Psoas muscle (tissue), 7 donors: ENCODE measurements at regions not wholly inside any gene's neighbourhood (a gene's known extent, or its start where the extent isn't known, plus 50 kb on each side); places are given as distances from the start of the nearest gene placed in this dataset.

ENCODE experiments used
- ATAC-seq, 4 donors: fragments of 200-7000 bp; cut with Tn5 transposase; one replicate each; pipeline ENCODE4 v1.9.1; 2020; ENCODE audit warnings: moderate library complexity in 3 of 4, mild to moderate bottlenecking in 2 of 4
- DNase-seq, 2 donors: peaks; one replicate each; pipeline ENCODE4 v3.0.0-alpha.2; 2020
- H3K27ac ChIP-seq: fragments of 200-600 bp; one replicate; pipeline ENCODE4 v1.8.0; 2022
- H3K27me3 ChIP-seq, 3 donors: fragments of 200-600 bp in 1 of 3; one replicate each; pipeline versions ENCODE4 v1.6.1 to v1.8.0; 2013 to 2022; ENCODE audit warnings: low read length in 2 of 3, mild to moderate bottlenecking in 2 of 3, moderate library complexity in 1 of 3; ENCODE audit not compliant: insufficient read depth in 3 of 3
- H3K36me3 ChIP-seq, 2 donors: fragments of 200-600 bp in 1 of 2; one replicate each; pipeline versions ENCODE4 v1.6.1 to v1.8.0; 2013 to 2022; ENCODE audit warnings: low read depth in 1 of 2, mild to moderate bottlenecking in 1 of 2, moderate library complexity in 1 of 2; ENCODE audit not compliant: insufficient read depth in 1 of 2
- H3K4me1 ChIP-seq: fragments of 200-600 bp; one replicate; pipeline ENCODE4 v1.8.0; 2022
- H3K4me3 ChIP-seq: fragments of 200-600 bp; one replicate; pipeline ENCODE4 v1.8.0; 2022; ENCODE audit warnings: mild to moderate bottlenecking
- H3K9me3 ChIP-seq: fragments of 200-600 bp; one replicate; pipeline ENCODE4 v1.8.0; 2022
- WGBS, 3 donors: extraction: QIAGEN DNeasy Blood & Tissue Kit; methylation state at CpG; one replicate each; pipeline versions ENCODE4 v1.1.6 to v1.1.7; 2013; 5-methylcytosine and 5-hydroxymethylcytosine counted together
- intact Hi-C, 2 donors: fragments of 100-400 bp; cut with DNase I; formaldehyde crosslinking; loops; one replicate each; pipeline versions ENCODE4 v1.11.0 to v1.14.2; 2022
- TF ChIP-seq, protein P1 (sequence below): fragments of 200-600 bp; IDR thresholded peaks from one replicate; pipeline ENCODE4 v1.8.0; 2022; ENCODE audit warnings: antibody characterized with exemption
- donor health status: healthy with polysubstance abuse.
- donor health status: DM: no; HTN: no; CAD: no; lungs with moderate emphysema.
- donor health status: Bipolar disorder and iron deficiency.
- donor health status: healthy.
- donor health status: DM: yes; HTN: yes; CAD: no.
- donor health status: DM: no; HTN: no; CAD: no.
- donor health status: DM: yes; HTN: yes; CAD: no.

DNA sequence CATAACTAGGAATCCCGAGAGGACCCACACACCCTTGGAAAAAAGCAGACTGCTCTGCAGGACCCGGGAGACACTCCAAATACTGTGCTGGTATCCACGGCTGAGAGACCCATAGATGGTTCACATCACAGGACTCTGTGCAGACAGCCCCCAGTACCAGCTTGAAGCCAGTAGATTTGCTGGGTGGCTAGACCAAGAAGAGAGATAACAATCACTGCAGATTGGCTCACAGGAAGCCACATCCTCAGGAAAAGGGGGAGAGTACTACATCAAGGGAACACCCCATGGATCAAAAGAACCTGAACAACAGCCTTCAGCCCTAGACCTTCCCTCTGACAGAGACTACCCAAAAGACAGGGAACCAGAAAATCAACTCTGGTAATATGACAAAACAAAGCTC lies 223.8 kb upstream of the LRATD1 start:
- H3K27me3 ChIP-seq: no peaks in the 10 kb centered on the region
- WGBS, 3 donors: 78 to 86% (median 79%) methylated on average over 3 of the region's 3 CpGs
- DNase-seq (no peak), ATAC-seq (no peak)
- no peak overlapping the region for H3K27ac ChIP-seq
- H3K4me3 ChIP-seq: no peak overlapping the region
- TF ChIP-seq, protein P1, sequence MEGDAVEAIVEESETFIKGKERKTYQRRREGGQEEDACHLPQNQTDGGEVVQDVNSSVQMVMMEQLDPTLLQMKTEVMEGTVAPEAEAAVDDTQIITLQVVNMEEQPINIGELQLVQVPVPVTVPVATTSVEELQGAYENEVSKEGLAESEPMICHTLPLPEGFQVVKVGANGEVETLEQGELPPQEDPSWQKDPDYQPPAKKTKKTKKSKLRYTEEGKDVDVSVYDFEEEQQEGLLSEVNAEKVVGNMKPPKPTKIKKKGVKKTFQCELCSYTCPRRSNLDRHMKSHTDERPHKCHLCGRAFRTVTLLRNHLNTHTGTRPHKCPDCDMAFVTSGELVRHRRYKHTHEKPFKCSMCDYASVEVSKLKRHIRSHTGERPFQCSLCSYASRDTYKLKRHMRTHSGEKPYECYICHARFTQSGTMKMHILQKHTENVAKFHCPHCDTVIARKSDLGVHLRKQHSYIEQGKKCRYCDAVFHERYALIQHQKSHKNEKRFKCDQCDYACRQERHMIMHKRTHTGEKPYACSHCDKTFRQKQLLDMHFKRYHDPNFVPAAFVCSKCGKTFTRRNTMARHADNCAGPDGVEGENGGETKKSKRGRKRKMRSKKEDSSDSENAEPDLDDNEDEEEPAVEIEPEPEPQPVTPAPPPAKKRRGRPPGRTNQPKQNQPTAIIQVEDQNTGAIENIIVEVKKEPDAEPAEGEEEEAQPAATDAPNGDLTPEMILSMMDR: no peak
- no peaks in the 10 kb centered on the region for H3K4me1 ChIP-seq
- H3K9me3 ChIP-seq: no peaks in the 10 kb centered on the region
- no peaks in the 10 kb centered on the region for H3K36me3 ChIP-seq
- intact Hi-C loops: no loop called here

DNA sequence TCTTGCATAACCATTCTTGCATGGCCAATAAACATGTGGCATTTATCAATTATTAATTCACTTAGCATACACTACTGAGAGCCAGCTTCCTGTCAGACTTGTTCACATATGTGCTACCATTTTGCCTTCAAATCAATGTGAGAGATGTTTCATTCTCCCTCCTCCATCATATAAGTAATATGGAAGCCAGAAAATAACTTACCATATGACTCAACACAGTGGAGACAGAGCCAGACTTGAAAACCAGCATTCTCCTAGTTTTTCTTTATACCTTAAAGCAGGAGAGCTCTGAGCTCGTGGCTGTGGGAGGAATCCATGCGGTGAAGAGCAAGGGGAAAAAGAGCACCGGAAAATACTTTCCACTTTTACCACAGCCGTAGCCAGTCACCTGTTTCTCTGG lies 215.0 kb upstream of the LRATD1 start:
- Histone ChIP-seq H3K27ac (no peak overlapping the region), H3K27me3 (no peaks in the 10 kb centered on the region), H3K9me3 (no peaks in the 10 kb centered on the region), H3K36me3 (no peaks in the 10 kb centered on the region), H3K4me3 (no peak overlapping the region), H3K4me1 (no peaks in the 10 kb centered on the region)
- WGBS, 3 donors: 49 to 73% (median 72%) methylated on average over 4 of the region's 4 CpGs
- TF ChIP-seq, protein P1: no peak
- ATAC-seq: no peak
- DNase-seq: no peak
- intact Hi-C loops: no loop called here

DNA sequence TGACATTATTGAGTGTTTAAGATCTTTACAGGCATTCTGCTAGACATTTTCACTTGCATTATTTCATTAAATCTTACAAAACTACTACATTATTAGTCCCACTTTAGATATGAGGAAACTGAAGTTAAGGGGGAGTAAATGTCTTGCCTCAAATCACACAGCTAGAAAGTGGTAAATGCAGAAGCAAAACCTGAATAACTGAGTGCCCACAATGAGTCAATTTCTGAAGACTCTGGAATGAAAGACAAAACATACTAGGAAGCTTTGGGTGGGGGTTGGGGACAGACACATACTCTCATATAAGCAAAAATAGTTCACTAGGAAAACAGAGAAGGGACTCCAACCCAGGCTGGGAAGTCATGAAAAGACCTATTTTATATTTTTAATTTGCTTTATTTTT lies 214.4 kb upstream of the LRATD1 start:
- ATAC-seq (no peak), DNase-seq (no peak)
- Histone ChIP-seq H3K4me3 (no peak overlapping the region), H3K9me3 (no peaks in the 10 kb centered on the region), H3K4me1 (no peaks in the 10 kb centered on the region), H3K36me3 (no peaks in the 10 kb centered on the region), H3K27ac (no peak overlapping the region), H3K27me3 (no peaks in the 10 kb centered on the region)
- intact Hi-C loops: no loop called here
- TF ChIP-seq, protein P1: no peak

DNA sequence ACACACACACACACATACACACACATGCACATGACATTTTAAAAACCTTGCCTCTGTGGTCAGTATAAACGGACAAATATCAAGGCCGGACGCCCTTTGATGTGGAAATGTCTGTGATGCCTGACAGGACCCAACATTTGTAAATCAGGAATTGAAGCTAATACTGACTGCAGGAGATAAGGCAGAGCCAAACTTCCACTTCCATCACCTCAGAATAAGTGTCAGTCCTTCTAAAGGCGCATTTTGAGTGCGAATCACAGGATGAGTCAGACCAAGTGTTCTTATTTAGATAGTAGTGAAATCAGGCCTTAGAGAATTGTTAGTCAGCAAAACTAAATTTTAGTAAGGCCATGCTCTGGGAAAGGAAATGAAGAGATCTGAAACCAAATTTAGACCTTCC lies 211.7 kb upstream of the LRATD1 start:
- DNase-seq (no peak), ATAC-seq (no peak)
- H3K27me3 ChIP-seq: no peaks in the 10 kb centered on the region
- H3K4me3 ChIP-seq: no peak overlapping the region
- no peaks in the 10 kb centered on the region for H3K9me3 ChIP-seq
- no peak overlapping the region for H3K27ac ChIP-seq
- TF ChIP-seq, protein P1: no peak
- 89 to 93% (median 90%) methylated on average over 5 of the region's 5 CpGs for WGBS, 3 donors
- H3K36me3 ChIP-seq: no peaks in the 10 kb centered on the region
- no peaks in the 10 kb centered on the region for H3K4me1 ChIP-seq
- intact Hi-C loops: no loop called here

DNA sequence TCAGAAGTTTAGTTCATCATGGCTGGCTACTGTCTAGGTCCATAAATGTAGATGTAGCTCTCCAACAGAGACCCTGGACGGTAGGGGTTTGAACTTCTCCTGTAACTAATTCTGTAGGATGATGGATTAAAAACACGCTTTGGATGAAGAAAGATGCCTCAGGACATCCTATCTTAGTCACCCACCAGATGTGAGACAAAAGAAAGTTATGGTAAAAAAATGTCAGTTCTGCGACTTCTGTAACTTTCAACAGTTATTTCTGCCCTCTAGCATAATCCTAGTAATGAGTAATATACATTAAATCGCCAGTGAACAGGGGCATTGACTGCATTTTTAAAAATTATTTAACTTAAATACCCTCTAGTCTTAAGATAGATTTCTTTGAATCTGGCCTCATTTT lies 210.1 kb upstream of the LRATD1 start:
- no peak overlapping the region for H3K27ac ChIP-seq

More for the DNA sequence above, 210.1 kb upstream of the LRATD1 start:
- Histone ChIP-seq H3K9me3 (no peaks in the 10 kb centered on the region), H3K4me3 (no peak overlapping the region), H3K4me1 (no peaks in the 10 kb centered on the region), H3K27me3 (no peaks in the 10 kb centered on the region), H3K36me3 (no peaks in the 10 kb centered on the region)
- TF ChIP-seq, protein P1: no peak
- 85 to 90% (median 87%) methylated on average over 4 of the region's 4 CpGs for WGBS, 3 donors
- intact Hi-C loops: no loop called here
- ATAC-seq (no peak), DNase-seq (no peak)
